B cell (primary cell): ENCODE measurements at regions not wholly inside any gene's neighbourhood (a gene's known extent, or its start where the extent isn't known, plus 50 kb on each side); places are given as distances from the start of the nearest gene placed in this dataset.

Experiments used
- CTCF ChIP-seq: fragments of 200-600 bp; IDR thresholded peaks from one replicate; pipeline ENCODE4 v1.8.0; 2022; ENCODE audit warnings: antibody characterized with exemption, mild to moderate bottlenecking
- EZH2 ChIP-seq: IDR thresholded peaks from 2 replicates; pipeline ENCODE4 v1.6.1; 2012; ENCODE audit warnings: borderline replicate concordance, low read depth, mild to moderate bottlenecking, moderate library complexity, low read length; ENCODE audit not compliant: insufficient read depth, poor library complexity, severe bottlenecking

GRCh38 chr13:31631746-31632145, 107.6 kb upstream of the RXFP2 start:
- TF ChIP-seq CTCF: no peak
- no peak for TF ChIP-seq EZH2
